Panc1 (cell line): ENCODE measurements at regions not wholly inside any gene's neighbourhood (a gene's known extent, or its start where the extent isn't known, plus 50 kb on each side); places are given as distances from the start of the nearest gene placed in this dataset.

Experiments used
- ATAC-seq: fragments of 200-7000 bp; cut with Tn5 transposase; 2 replicates; pipeline ENCODE4 v1.9.1; 2020; ENCODE audit warnings: mild to moderate bottlenecking, moderate library complexity
- BruUV-seq: library from RNA; stranded (reverse); fragments of 400-500 nt; replicated peaks from 2 replicates; lab custom pipeline; 2021; lab: Mats Ljungman, UMichigan
- CTCF ChIA-PET: fragments of 300-600 bp; sonication (Branson Sonifier 250); formaldehyde crosslinking; loops from one replicate; lab custom pipeline; 2022; ENCODE audit warnings: antibody characterized with exemption; lab: Charles Lee
- POLR2A ChIA-PET: fragments of 300-600 bp; sonication (Branson Sonifier 250); formaldehyde crosslinking; loops from one replicate; lab custom pipeline; 2022; ENCODE audit warnings: antibody characterized with exemption; lab: Charles Lee
- DNase-seq: peaks from one replicate; pipeline ENCODE4 v3.0.0-alpha.2; 2010; ENCODE audit warnings: low read depth, low spot score
- H3K27ac ChIP-seq: 2 replicates; pipeline ENCODE4 v1.5.1; 2011; ENCODE audit warnings: mild to moderate bottlenecking, low read length, inconsistent platforms
- H3K27me3 ChIP-seq: fragments of 200-500 bp; sonication (Bioruptor generic); 2 replicates; pipeline ENCODE4 v1.6.0; 2014; ENCODE audit warnings: low read length, inconsistent platforms; ENCODE audit not compliant: control insufficient read depth, insufficient read depth
- H3K36me3 ChIP-seq: fragments of 200-500 bp; sonication (Bioruptor generic); 2 replicates; pipeline ENCODE4 v1.5.1; 2014; ENCODE audit warnings: inconsistent platforms, mild to moderate bottlenecking, low read length, moderate library complexity; ENCODE audit not compliant: control insufficient read depth, insufficient read depth
- H3K4me1 ChIP-seq: 2 replicates; pipeline ENCODE4 v1.5.1; 2011; ENCODE audit warnings: inconsistent platforms, mild to moderate bottlenecking, low read length, moderate library complexity; ENCODE audit not compliant: control insufficient read depth, insufficient read depth
- H3K4me3 ChIP-seq, 2 experiments: 2 replicates each; pipeline ENCODE4 v1.5.1; 2011 to 2012; ENCODE audit warnings: low read depth in 2 of 2, low read length in 2 of 2, mild to moderate bottlenecking in 2 of 2, inconsistent platforms in 1 of 2, moderate library complexity in 1 of 2
- H3K9me3 ChIP-seq: fragments of 200-500 bp; sonication (Bioruptor generic); 2 replicates; pipeline ENCODE4 v1.5.1; 2014; ENCODE audit warnings: low read depth, mild to moderate bottlenecking, inconsistent platforms, low read length, moderate library complexity; ENCODE audit not compliant: control insufficient read depth, insufficient read depth
- POLR2AphosphoS5 ChIP-seq: IDR thresholded peaks from 2 replicates; pipeline ENCODE4 v1.6.1; 2012; ENCODE audit warnings: mild to moderate bottlenecking, low read depth, low read length, moderate library complexity
- SIN3A ChIP-seq: IDR thresholded peaks from 2 replicates; pipeline ENCODE4 v1.6.1; 2012; ENCODE audit warnings: low read depth, mild to moderate bottlenecking, low read length, moderate library complexity, borderline replicate concordance; ENCODE audit not compliant: insufficient read depth
- TCF7L2 ChIP-seq: IDR thresholded peaks from 2 replicates; pipeline ENCODE4 v1.6.1; 2011; ENCODE audit warnings: mild to moderate bottlenecking, low read depth, low read length, inconsistent platforms
- in situ Hi-C: cut with HindIII; loops from 2 replicates; pipeline ENCODE4 v1.10.0; 2016; ENCODE audit warnings: low sequenced_read_pairs, low pct_unique_long_range_greater_than_20kb
- intact Hi-C: fragments of 100-400 bp; cut with micrococcal nuclease; formaldehyde crosslinking; loops from one replicate; pipeline ENCODE4 v1.10.0; 2022; ENCODE audit not compliant: unreplicated experiment
- TF ChIP-seq, protein P1 (sequence below): fragments of 450-650 bp; IDR thresholded peaks from 2 replicates; pipeline ENCODE4 v1.5.1; 2017; ENCODE audit warnings: mild to moderate bottlenecking
- TF ChIP-seq, protein P2 (sequence below), 2 experiments: IDR thresholded peaks; 2 replicates each; pipeline ENCODE4 v1.6.1; 2011 to 2012; ENCODE audit warnings: low read depth in 2 of 2, control low read depth in 1 of 2, low read length in 1 of 2, mild to moderate bottlenecking in 1 of 2, moderate library complexity in 1 of 2; ENCODE audit not compliant: insufficient read depth in 1 of 2

DNA sequence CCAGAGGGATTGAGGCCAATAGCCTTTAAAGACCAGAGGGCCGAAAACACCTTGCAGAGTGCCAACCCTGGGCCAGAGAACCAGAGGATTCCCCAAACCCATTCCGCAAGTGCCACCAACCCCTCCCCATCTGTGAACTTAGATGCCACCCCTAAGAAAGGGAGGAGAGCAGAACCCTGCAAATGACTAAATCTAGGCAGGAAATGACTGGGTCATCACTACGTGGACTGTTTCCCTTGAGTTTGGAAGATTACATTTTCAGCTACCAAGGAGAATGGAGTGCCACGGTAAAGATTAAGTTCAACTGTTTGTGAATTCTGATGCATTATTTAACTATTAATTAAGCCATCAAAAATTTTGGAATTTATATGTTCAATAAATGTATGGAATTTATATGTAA lies 142.8 kb downstream of the ENC1 start:
- no peak overlapping the region for H3K27ac ChIP-seq
- ATAC-seq, result no peak
- H3K4me1 ChIP-seq, result peaks cover 20% of the 10 kb centered on the region
- H3K36me3 ChIP-seq, result no peaks in the 10 kb centered on the region
- H3K9me3 ChIP-seq, result no peaks in the 10 kb centered on the region
- no peak overlapping the region for H3K4me3 ChIP-seq
- in situ Hi-C loops (no loop called here), intact Hi-C loops (no loop called here)
- POLR2A ChIA-PET, result no interaction called here
- no peak for DNase-seq
- BruUV-seq, result no TSS peak
- no peaks in the 10 kb centered on the region for H3K27me3 ChIP-seq
- CTCF ChIA-PET, result no interaction called here
- TF ChIP-seq POLR2AphosphoS5 (no peak), TCF7L2 (no peak), SIN3A (no peak)
- TF ChIP-seq, protein P1, sequence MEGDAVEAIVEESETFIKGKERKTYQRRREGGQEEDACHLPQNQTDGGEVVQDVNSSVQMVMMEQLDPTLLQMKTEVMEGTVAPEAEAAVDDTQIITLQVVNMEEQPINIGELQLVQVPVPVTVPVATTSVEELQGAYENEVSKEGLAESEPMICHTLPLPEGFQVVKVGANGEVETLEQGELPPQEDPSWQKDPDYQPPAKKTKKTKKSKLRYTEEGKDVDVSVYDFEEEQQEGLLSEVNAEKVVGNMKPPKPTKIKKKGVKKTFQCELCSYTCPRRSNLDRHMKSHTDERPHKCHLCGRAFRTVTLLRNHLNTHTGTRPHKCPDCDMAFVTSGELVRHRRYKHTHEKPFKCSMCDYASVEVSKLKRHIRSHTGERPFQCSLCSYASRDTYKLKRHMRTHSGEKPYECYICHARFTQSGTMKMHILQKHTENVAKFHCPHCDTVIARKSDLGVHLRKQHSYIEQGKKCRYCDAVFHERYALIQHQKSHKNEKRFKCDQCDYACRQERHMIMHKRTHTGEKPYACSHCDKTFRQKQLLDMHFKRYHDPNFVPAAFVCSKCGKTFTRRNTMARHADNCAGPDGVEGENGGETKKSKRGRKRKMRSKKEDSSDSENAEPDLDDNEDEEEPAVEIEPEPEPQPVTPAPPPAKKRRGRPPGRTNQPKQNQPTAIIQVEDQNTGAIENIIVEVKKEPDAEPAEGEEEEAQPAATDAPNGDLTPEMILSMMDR, result no peak
- TF ChIP-seq, protein P2, sequence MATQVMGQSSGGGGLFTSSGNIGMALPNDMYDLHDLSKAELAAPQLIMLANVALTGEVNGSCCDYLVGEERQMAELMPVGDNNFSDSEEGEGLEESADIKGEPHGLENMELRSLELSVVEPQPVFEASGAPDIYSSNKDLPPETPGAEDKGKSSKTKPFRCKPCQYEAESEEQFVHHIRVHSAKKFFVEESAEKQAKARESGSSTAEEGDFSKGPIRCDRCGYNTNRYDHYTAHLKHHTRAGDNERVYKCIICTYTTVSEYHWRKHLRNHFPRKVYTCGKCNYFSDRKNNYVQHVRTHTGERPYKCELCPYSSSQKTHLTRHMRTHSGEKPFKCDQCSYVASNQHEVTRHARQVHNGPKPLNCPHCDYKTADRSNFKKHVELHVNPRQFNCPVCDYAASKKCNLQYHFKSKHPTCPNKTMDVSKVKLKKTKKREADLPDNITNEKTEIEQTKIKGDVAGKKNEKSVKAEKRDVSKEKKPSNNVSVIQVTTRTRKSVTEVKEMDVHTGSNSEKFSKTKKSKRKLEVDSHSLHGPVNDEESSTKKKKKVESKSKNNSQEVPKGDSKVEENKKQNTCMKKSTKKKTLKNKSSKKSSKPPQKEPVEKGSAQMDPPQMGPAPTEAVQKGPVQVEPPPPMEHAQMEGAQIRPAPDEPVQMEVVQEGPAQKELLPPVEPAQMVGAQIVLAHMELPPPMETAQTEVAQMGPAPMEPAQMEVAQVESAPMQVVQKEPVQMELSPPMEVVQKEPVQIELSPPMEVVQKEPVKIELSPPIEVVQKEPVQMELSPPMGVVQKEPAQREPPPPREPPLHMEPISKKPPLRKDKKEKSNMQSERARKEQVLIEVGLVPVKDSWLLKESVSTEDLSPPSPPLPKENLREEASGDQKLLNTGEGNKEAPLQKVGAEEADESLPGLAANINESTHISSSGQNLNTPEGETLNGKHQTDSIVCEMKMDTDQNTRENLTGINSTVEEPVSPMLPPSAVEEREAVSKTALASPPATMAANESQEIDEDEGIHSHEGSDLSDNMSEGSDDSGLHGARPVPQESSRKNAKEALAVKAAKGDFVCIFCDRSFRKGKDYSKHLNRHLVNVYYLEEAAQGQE (IDR thresholded peaks at IDR 0.05; ENCODE audit: insufficient read depth in 1 of 2, low read depth in 2 of 2, low read length in 1 of 2), result no peak

DNA sequence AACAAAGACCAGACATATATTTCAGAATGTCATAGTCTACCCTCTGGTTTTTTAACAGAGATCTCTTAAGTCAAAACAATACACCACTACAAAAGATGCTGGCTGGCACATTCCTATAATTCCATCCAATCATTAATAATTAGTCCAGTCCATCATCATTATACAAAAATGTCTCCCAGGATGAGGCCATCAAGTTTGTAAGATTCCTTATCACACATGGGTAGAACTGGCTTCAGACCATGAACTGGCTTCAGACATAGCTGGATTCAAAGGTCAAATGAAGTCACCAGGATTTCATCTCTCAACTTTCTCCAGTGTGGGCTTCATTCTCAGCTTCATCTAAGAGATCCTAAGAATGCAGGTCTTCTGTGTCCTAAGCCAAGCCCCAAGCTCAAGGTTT lies 147.1 kb downstream of the ENC1 start:
- Histone ChIP-seq H3K4me3 (no peak overlapping the region), H3K9me3 (no peaks in the 10 kb centered on the region), H3K27me3 (no peaks in the 10 kb centered on the region), H3K36me3 (no peaks in the 10 kb centered on the region), H3K27ac (no peak overlapping the region), H3K4me1 (no peaks in the 10 kb centered on the region)
- DNase-seq (no peak), ATAC-seq (no peak)
- ChIA-PET POLR2A (no interaction called here), CTCF (no interaction called here)
- TF ChIP-seq POLR2AphosphoS5 (no peak), SIN3A (no peak), TCF7L2 (no peak)
- TF ChIP-seq, protein P1, result no peak
- TF ChIP-seq, protein P2 (IDR thresholded peaks at IDR 0.05; ENCODE audit: insufficient read depth in 1 of 2, low read depth in 2 of 2, low read length in 1 of 2), result no peak
- intact Hi-C loops, result no loop called here
- no TSS peak for BruUV-seq
- in situ Hi-C loops, result no loop called here
